ENCODE measurements at regions not wholly inside any gene's neighbourhood (a gene's known extent, or its start where the extent isn't known, plus 50 kb on each side); places are given as distances from the start of the nearest gene placed in this dataset.
A peak's percentile ranks its signal among the peaks of the same experiment; 100 is the strongest.

DNA sequence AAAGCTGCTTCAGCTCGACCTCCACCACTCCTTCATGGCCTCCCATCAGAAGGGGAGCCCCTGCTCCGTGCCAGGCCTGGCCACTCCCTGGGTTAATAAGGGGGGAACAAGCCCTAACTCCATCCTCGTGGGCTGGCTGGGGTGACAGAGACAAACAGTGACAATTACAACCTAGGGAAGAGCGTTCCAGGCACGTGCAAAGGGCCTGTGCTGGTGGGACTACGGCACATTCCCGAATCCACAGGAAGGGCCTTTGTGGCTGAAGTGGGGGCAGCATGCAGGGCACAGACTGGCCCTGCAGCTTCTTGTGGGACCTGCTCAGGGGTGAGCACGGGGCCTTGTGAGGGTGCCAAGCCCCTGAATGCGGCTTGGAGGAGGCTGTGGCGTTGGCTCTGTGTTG, 157.4 kb downstream of the C9orf50 start:
- Histone ChIP-seq H2BK5ac (ENCODE audit: low read depth, low read length, poor library complexity, severe bottlenecking) (no peak overlapping the region), H2AFZ (replicated peaks; ENCODE audit: low read length, poor library complexity) (no peak overlapping the region), H3K4me1 (ENCODE audit: control insufficient read depth, insufficient read depth, low read length) (peaks cover 35% of the 10 kb centered on the region), H3K9ac (ENCODE audit: low read depth, low read length) (no peak overlapping the region), H2BK20ac (ENCODE audit: low read depth, low read length) (peak overlapping the region; percentile 53; the same call in 1 of the 2 replicates), H2BK15ac (ENCODE audit: low read depth, low read length) (peak overlapping the region; percentile 21; the same call in 1 of the 3 replicates), H3K27me3 (ENCODE audit: control insufficient read depth, insufficient read depth, low read length) (no peaks in the 10 kb centered on the region), H3K4me2 (ENCODE audit: low read depth, low read length) (no peak overlapping the region), H3K56ac (ENCODE audit: extremely low read depth, insufficient read depth, low read length) (no peak overlapping the region), H4K5ac (ENCODE audit: low read depth, low read length) (no peak overlapping the region), H3K9me3 (ENCODE audit: control insufficient read depth, insufficient read depth, low read length) (no peaks in the 10 kb centered on the region), H4K91ac (ENCODE audit: insufficient read depth, low read depth, low read length) (peak overlapping the region; percentile 50; the same call in 1 of the 2 replicates), H3K14ac (replicated peaks; ENCODE audit: low read depth, low read length) (no peak overlapping the region; the same call in 1 of the 2 replicates), H3K9me1 (ENCODE audit: insufficient read depth, low read length) (peaks cover 6% of the 10 kb centered on the region), H3K4ac (ENCODE audit: low read depth, low read length) (peak overlapping the region; percentile 48), H2AK9ac (replicated peaks; ENCODE audit: low read depth, low read length, poor library complexity) (peak overlapping the region; percentile 24), H2AK5ac (ENCODE audit: low read depth, low read length) (peak overlapping the region; percentile 71), H4K20me1 (ENCODE audit: insufficient read depth, low read length) (no peaks in the 10 kb centered on the region), H3K18ac (ENCODE audit: low read depth, low read length) (no peak overlapping the region; the same call in 1 of the 2 replicates), H3K36me3 (ENCODE audit: control insufficient read depth, insufficient read depth, low read length) (no peaks in the 10 kb centered on the region), H3K4me3 (ENCODE audit: insufficient read depth, low read depth, low read length) (no peak overlapping the region), H3K79me1 (ENCODE audit: low read depth in 1 of 2, low read length in 2 of 2) (peaks cover 3 to 9% of the 10 kb centered on the region in 2 experiments; a peak in 2 of 4 replicates), H4K8ac (ENCODE audit: low read depth in 2 of 2, low read length in 2 of 2) (peak overlapping the region in 1 of 2 experiments; percentile 21; a peak in 1 of 4 replicates), H3K23ac (ENCODE audit: low read depth, low read length) (no peak overlapping the region), H2BK120ac (ENCODE audit: low read depth, low read length) (peak overlapping the region; percentile 40), H3K27ac (ENCODE audit: insufficient read depth, low read length) (no peak overlapping the region)
- TF ChIP-seq CEBPB (IDR thresholded peaks at IDR 0.05; ENCODE audit: low read depth, low read length): no peak
- no peak for TF ChIP-seq CHD1 (IDR thresholded peaks at IDR 0.05; ENCODE audit: low read depth, low read length)
- TF ChIP-seq NFE2L2 (IDR thresholded peaks at IDR 0.05; ENCODE audit: low read depth, low read length): no peak
- no peak for TF ChIP-seq MAZ (IDR thresholded peaks at IDR 0.05; ENCODE audit: borderline replicate concordance, low read depth, low read length)
- no peak for TF ChIP-seq POLR2A (IDR thresholded peaks at IDR 0.05; ENCODE audit: low read depth, low read length)
- TF ChIP-seq BHLHE40 (IDR thresholded peaks at IDR 0.05; ENCODE audit: low read depth, low read length): no peak
- TF ChIP-seq, protein P1, sequence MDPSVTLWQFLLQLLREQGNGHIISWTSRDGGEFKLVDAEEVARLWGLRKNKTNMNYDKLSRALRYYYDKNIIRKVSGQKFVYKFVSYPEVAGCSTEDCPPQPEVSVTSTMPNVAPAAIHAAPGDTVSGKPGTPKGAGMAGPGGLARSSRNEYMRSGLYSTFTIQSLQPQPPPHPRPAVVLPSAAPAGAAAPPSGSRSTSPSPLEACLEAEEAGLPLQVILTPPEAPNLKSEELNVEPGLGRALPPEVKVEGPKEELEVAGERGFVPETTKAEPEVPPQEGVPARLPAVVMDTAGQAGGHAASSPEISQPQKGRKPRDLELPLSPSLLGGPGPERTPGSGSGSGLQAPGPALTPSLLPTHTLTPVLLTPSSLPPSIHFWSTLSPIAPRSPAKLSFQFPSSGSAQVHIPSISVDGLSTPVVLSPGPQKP (IDR thresholded peaks at IDR 0.05; ENCODE audit: borderline replicate concordance, low read depth, low read length): no peak
- TF ChIP-seq, protein P2, sequence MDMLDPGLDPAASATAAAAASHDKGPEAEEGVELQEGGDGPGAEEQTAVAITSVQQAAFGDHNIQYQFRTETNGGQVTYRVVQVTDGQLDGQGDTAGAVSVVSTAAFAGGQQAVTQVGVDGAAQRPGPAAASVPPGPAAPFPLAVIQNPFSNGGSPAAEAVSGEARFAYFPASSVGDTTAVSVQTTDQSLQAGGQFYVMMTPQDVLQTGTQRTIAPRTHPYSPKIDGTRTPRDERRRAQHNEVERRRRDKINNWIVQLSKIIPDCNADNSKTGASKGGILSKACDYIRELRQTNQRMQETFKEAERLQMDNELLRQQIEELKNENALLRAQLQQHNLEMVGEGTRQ (IDR thresholded peaks at IDR 0.05; ENCODE audit: low read depth, low read length): no peak
- ChIA-PET CTCF (no interaction called here), POLR2A (ENCODE audit: unreplicated experiment) (interaction anchor here (0.6 kb wide), 1 partner anchor 28 kb away, joined by 3 read pairs; no protein-coding TSS in a partner anchor)
- BruUV-seq (replicated peaks): no TSS peak
- DNase-seq: no peak
- 79% methylated on average over 3 of the region's 10 CpGs; no CpG with 5 or more reads in 1 of the 2 experiments for WGBS, 2 experiments (ENCODE audit: extremely low coverage in 2 of 2, insufficient read length in 1 of 2)
- no peak for ATAC-seq (ENCODE audit: low read depth)
- in situ Hi-C loops (cut with MboI; ENCODE audit: low sequenced_read_pairs): no loop called here
- dilution Hi-C loops (cut with HindIII; ENCODE audit: low sequenced_read_pairs, unreplicated experiment): no loop called here
- intact Hi-C loops (cut with micrococcal nuclease): no loop called here
